H9 (cell line): ENCODE measurements at regions not wholly inside any gene's neighbourhood (a gene's known extent, or its start where the extent isn't known, plus 50 kb on each side); places are given as distances from the start of the nearest gene placed in this dataset.

Experiments used
- DNase-seq: peaks from one replicate; pipeline ENCODE4 v3.0.0-alpha.2; 2017
- H2AFZ ChIP-seq: one replicate; pipeline ENCODE4 v1.6.1; 2013; ENCODE audit warnings: mild to moderate bottlenecking, low read length, control low read depth, moderate library complexity
- H2AK5ac ChIP-seq: 2 replicates; pipeline ENCODE4 v1.6.1; 2013; ENCODE audit warnings: low read length, control low read depth, mixed read lengths; ENCODE audit not compliant: insufficient read length
- H2BK120ac ChIP-seq: one replicate; pipeline ENCODE4 v1.6.1; 2013; ENCODE audit warnings: low read depth, mild to moderate bottlenecking, low read length, control low read depth, inconsistent platforms; ENCODE audit not compliant: poor library complexity, severe bottlenecking
- H2BK12ac ChIP-seq: 2 replicates; pipeline ENCODE4 v1.6.1; 2013; ENCODE audit warnings: low read length, control low read depth, mixed read lengths, low read depth; ENCODE audit not compliant: insufficient read length
- H2BK15ac ChIP-seq: 2 replicates; pipeline ENCODE4 v1.6.1; 2013; ENCODE audit warnings: low read depth, low read length, control low read depth
- H2BK20ac ChIP-seq: one replicate; pipeline ENCODE4 v1.6.1; 2013; ENCODE audit warnings: low read depth, mild to moderate bottlenecking, low read length, control low read depth, inconsistent platforms; ENCODE audit not compliant: poor library complexity, severe bottlenecking
- H2BK5ac ChIP-seq: 2 replicates; pipeline ENCODE4 v1.6.1; 2013; ENCODE audit warnings: low read length, control low read depth, mixed read lengths; ENCODE audit not compliant: insufficient read length
- H3K14ac ChIP-seq: 2 replicates; pipeline ENCODE4 v1.6.1; 2013; ENCODE audit warnings: low read length, control low read depth; ENCODE audit not compliant: insufficient read depth
- H3K18ac ChIP-seq: 2 replicates; pipeline ENCODE4 v1.6.1; 2013; ENCODE audit warnings: low read depth, mild to moderate bottlenecking, mixed read lengths, low read length, control low read depth; ENCODE audit not compliant: insufficient read length
- H3K23ac ChIP-seq: 2 replicates; pipeline ENCODE4 v1.6.1; 2013; ENCODE audit warnings: low read length, control low read depth, mixed read lengths, low read depth; ENCODE audit not compliant: insufficient read length
- H3K23me2 ChIP-seq: 2 replicates; pipeline ENCODE4 v1.6.1; 2013; ENCODE audit warnings: low read depth, mild to moderate bottlenecking, mixed read lengths, low read length, control low read depth; ENCODE audit not compliant: insufficient read length, poor library complexity, severe bottlenecking
- H3K27ac ChIP-seq: 2 replicates; pipeline ENCODE4 v1.5.1; 2013; ENCODE audit warnings: low read length, control low read depth, mixed read lengths, low read depth; ENCODE audit not compliant: insufficient read length
- H3K27me3 ChIP-seq: 2 replicates; pipeline ENCODE4 v1.6.1; 2013; ENCODE audit warnings: low read length, control low read depth, inconsistent platforms; ENCODE audit not compliant: insufficient read depth
- H3K4ac ChIP-seq: 2 replicates; pipeline ENCODE4 v1.6.1; 2013; ENCODE audit warnings: low read depth, mild to moderate bottlenecking, control low read depth, inconsistent platforms, low read length, moderate library complexity
- H3K4me1 ChIP-seq: 2 replicates; pipeline ENCODE4 v1.6.1; 2013; ENCODE audit warnings: low read length, control low read depth, inconsistent platforms; ENCODE audit not compliant: insufficient read depth
- H3K4me2 ChIP-seq: 2 replicates; pipeline ENCODE4 v1.6.1; 2013; ENCODE audit warnings: low read length, control low read depth, mixed read lengths; ENCODE audit not compliant: insufficient read length, insufficient read depth
- H3K56ac ChIP-seq: 2 replicates; pipeline ENCODE4 v1.6.1; 2013; ENCODE audit warnings: low read depth, mild to moderate bottlenecking, mixed read lengths, low read length, control low read depth; ENCODE audit not compliant: insufficient read length
- H3K79me1 ChIP-seq: 2 replicates; pipeline ENCODE4 v1.6.1; 2013; ENCODE audit warnings: low read depth, mild to moderate bottlenecking, moderate library complexity, low read length, control low read depth, inconsistent platforms; ENCODE audit not compliant: insufficient read depth, poor library complexity, severe bottlenecking
- H3K79me2 ChIP-seq: 2 replicates; pipeline ENCODE4 v1.6.1; 2013; ENCODE audit warnings: low read length, control low read depth, inconsistent platforms; ENCODE audit not compliant: insufficient read depth
- H3K9ac ChIP-seq: 2 replicates; pipeline ENCODE4 v1.6.1; 2013; ENCODE audit warnings: low read length, control low read depth, mixed read lengths; ENCODE audit not compliant: insufficient read length; ENCODE audit errors: extremely low read depth
- H3K9me3 ChIP-seq: one replicate; pipeline ENCODE4 v1.6.1; 2013; ENCODE audit warnings: low read depth, low read length, inconsistent platforms; ENCODE audit not compliant: control insufficient read depth
- H3T11ph ChIP-seq: one replicate; pipeline ENCODE4 v1.6.1; 2013; ENCODE audit warnings: mild to moderate bottlenecking, low read length, control low read depth, inconsistent platforms
- H4K20me1 ChIP-seq: one replicate; pipeline ENCODE4 v1.6.1; 2013; ENCODE audit not compliant: control insufficient read depth, insufficient read length, insufficient read depth
- H4K5ac ChIP-seq: 2 replicates; pipeline ENCODE4 v1.6.1; 2013; ENCODE audit warnings: low read depth, mild to moderate bottlenecking, mixed read lengths, low read length, control low read depth; ENCODE audit not compliant: insufficient read length
- H4K8ac ChIP-seq: replicated peaks from 2 replicates; pipeline ENCODE4 v1.6.1; 2013; ENCODE audit warnings: low read length, control low read depth, mixed read lengths, low read depth; ENCODE audit not compliant: insufficient read length
- H4K91ac ChIP-seq: 2 replicates; pipeline ENCODE4 v1.6.1; 2013; ENCODE audit warnings: low read depth, mild to moderate bottlenecking, moderate library complexity, mixed read lengths, low read length, control low read depth; ENCODE audit not compliant: insufficient read length
- H3K27ac Mint-ChIP-seq, 3 experiments: 2 replicates in 2 of 3; 3 replicates in 1 of 3; pipeline ENCODE4 v1.8.0; 2020 to 2021; ENCODE audit warnings: mixed read lengths in 3 of 3, mild to moderate bottlenecking in 1 of 3, moderate library complexity in 1 of 3
- H3K27me3 Mint-ChIP-seq: 2 replicates; pipeline ENCODE4 v1.8.0; 2021; ENCODE audit warnings: low read depth, mild to moderate bottlenecking, moderate library complexity, mixed read lengths
- H3K36me3 Mint-ChIP-seq, 3 experiments: 2 replicates in 2 of 3; 3 replicates in 1 of 3; pipeline ENCODE4 v1.8.0; 2020 to 2021; ENCODE audit warnings: low read depth in 3 of 3, mixed read lengths in 3 of 3; ENCODE audit not compliant: insufficient read depth in 1 of 3
- H3K4me1 Mint-ChIP-seq, 2 experiments: 2 replicates each; pipeline ENCODE4 v1.8.0; 2020; ENCODE audit warnings: mixed read lengths in 2 of 2
- H3K4me3 Mint-ChIP-seq, 2 experiments: 2 replicates in 1 of 2; 3 replicates in 1 of 2; pipeline ENCODE4 v1.8.0; 2020 to 2021; ENCODE audit warnings: mild to moderate bottlenecking in 2 of 2, mixed read lengths in 2 of 2, moderate library complexity in 1 of 2
- H3K9me3 Mint-ChIP-seq, 2 experiments: 2 replicates in 1 of 2; 3 replicates in 1 of 2; pipeline ENCODE4 v1.8.0; 2020; ENCODE audit warnings: mild to moderate bottlenecking in 2 of 2, mixed read lengths in 2 of 2, moderate library complexity in 1 of 2
- CTCF ChIP-seq: fragments of 200-600 bp; sonication (generic); conservative IDR thresholded peaks from 3 replicates; pipeline ENCODE4 v1.8.0; 2021; ENCODE audit warnings: antibody characterized with exemption, mild to moderate bottlenecking
- WGBS: extraction: QIAGEN DNeasy Blood & Tissue Kit; methylation state at CpG from one replicate; pipeline ENCODE4 v1.1.7; 2013; ENCODE audit warnings: missing lambda C conversion rate, low lambda C conversion rate, mixed read lengths; ENCODE audit not compliant: insufficient read length; ENCODE audit errors: extremely low coverage; 5-methylcytosine and 5-hydroxymethylcytosine counted together

DNA sequence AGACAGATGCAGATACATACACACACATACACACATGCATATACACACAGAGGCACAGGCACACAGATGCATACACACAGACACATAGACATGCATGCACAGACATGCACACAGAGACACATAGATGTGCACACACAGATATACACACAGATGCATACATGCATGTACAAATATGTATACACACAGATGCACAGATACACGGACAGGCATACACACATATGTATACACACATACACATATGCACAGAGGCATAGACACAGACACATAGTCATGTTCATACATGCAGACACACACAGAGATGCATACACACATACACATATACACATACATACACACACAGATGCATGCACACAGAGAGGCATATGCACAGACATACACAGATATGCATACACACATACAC lies 437.3 kb upstream of the SMIM21 start:
- Histone ChIP-seq H2AK5ac (no peak overlapping the region), H2BK15ac (no peak overlapping the region), H3K9me3 (no peaks in the 10 kb centered on the region), H3K4me1 (no peaks in the 10 kb centered on the region; the same call in 1 of the 2 replicates), H4K91ac (no peak overlapping the region), H3K27me3 (no peaks in the 10 kb centered on the region), H2BK12ac (no peak overlapping the region), H3K4ac (no peak overlapping the region), H3K79me1 (no peaks in the 10 kb centered on the region), H3K56ac (no peak overlapping the region), H3K27ac (no peak overlapping the region), H3K18ac (no peak overlapping the region), H3K14ac (no peak overlapping the region), H4K20me1 (no peaks in the 10 kb centered on the region), H3K4me2 (no peak overlapping the region), H3K23me2 (no peaks in the 10 kb centered on the region), H2BK20ac (no peak overlapping the region), H2AFZ (no peak overlapping the region), H3T11ph (no peak overlapping the region), H3K79me2 (no peaks in the 10 kb centered on the region), H3K9ac (no peak overlapping the region), H4K8ac (no peak overlapping the region), H2BK120ac (no peak overlapping the region), H4K5ac (no peak overlapping the region), H2BK5ac (no peak overlapping the region), H3K23ac (no peak overlapping the region)
- no peaks in the 10 kb centered on the region; the same call in 1 of the 2 replicates for H3K27me3 Mint-ChIP-seq
- no peaks in the 10 kb centered on the region for H3K36me3 Mint-ChIP-seq
- DNase-seq = no peak
- no peaks in the 10 kb centered on the region for H3K9me3 Mint-ChIP-seq
- no peak overlapping the region for H3K27ac Mint-ChIP-seq
- WGBS = no CpG with 5 or more reads among the region's 1 CpG
- no peak overlapping the region for H3K4me3 Mint-ChIP-seq
- H3K4me1 Mint-ChIP-seq = peaks cover 8% of the 10 kb centered on the region in 2 experiments
- no peak for TF ChIP-seq CTCF
